ENCODE measurements at regions not wholly inside any gene's neighbourhood (a gene's known extent, or its start where the extent isn't known, plus 50 kb on each side); places are given as distances from the start of the nearest gene placed in this dataset.

- no peak overlapping the region for H3K4me3 ChIP-seq
- no peaks in the 10 kb centered on the region for H3K79me2 ChIP-seq (replicated peaks; ENCODE audit: insufficient read depth)
- H2AFZ ChIP-seq, result no peak overlapping the region
- TF ChIP-seq CREB1 (CRISPR knock-in tag; IDR thresholded peaks at IDR 0.05; ENCODE audit: low read depth), result no peak
- no peak for TF ChIP-seq REST (IDR thresholded peaks at IDR 0.05; ENCODE audit: unreplicated experiment)
- H3K27ac Mint-ChIP-seq, result no peak overlapping the region
- H3F3A ChIP-seq (replicated peaks; ENCODE audit: low read depth), result no peaks in the 10 kb centered on the region
- H3K4me1 Mint-ChIP-seq, result no peaks in the 10 kb centered on the region
- H3K36me3 Mint-ChIP-seq (ENCODE audit: low read depth), result peaks cover 9% of the 10 kb centered on the region; the same call in 2 of the 3 replicates
- H4K20me1 ChIP-seq (replicated peaks; ENCODE audit: insufficient read depth), result no peaks in the 10 kb centered on the region
- ATAC-seq (no peak), DNase-seq (ENCODE audit: low spot score) (no peak)
- H3K9me2 ChIP-seq (ENCODE audit: insufficient read depth), result no peaks in the 10 kb centered on the region
- no peak overlapping the region for H3K4me3 Mint-ChIP-seq
- H3K4me1 ChIP-seq (ENCODE audit: insufficient read depth), result no peaks in the 10 kb centered on the region
- H3K27me3 ChIP-seq (ENCODE audit: insufficient read depth), result no peaks in the 10 kb centered on the region
- H3K27ac ChIP-seq (ENCODE audit: low read depth), result no peak overlapping the region
- peaks cover 3% of the 10 kb centered on the region for H3K27me3 Mint-ChIP-seq (ENCODE audit: insufficient read depth, low read depth, poor library complexity)
- no peak overlapping the region for H3K4me2 ChIP-seq
- H3K36me3 ChIP-seq (ENCODE audit: insufficient read depth), result 0 out of 2 replicates have a peak, but pooled peaks cover 3% of the 10 kb centered on the region
- H3K9me3 Mint-ChIP-seq, result peaks cover 72% of the 10 kb centered on the region
Observed at GRCh38 chr1:5329068-5329739, 663.0 kb downstream of the NPHP4 start.

- Histone ChIP-seq H3K4me2 (no peak overlapping the region), H3K27me3 (ENCODE audit: insufficient read depth) (no peaks in the 10 kb centered on the region), H3K36me3 (ENCODE audit: insufficient read depth) (0 out of 2 replicates have a peak, but pooled peaks cover 7% of the 10 kb centered on the region), H3K9me2 (ENCODE audit: insufficient read depth) (no peaks in the 10 kb centered on the region), H3K4me3 (no peak overlapping the region), H4K20me1 (replicated peaks; ENCODE audit: insufficient read depth) (no peaks in the 10 kb centered on the region), H3K27ac (ENCODE audit: low read depth) (no peak overlapping the region), H2AFZ (no peak overlapping the region), H3K79me2 (replicated peaks; ENCODE audit: insufficient read depth) (no peaks in the 10 kb centered on the region), H3K4me1 (ENCODE audit: insufficient read depth) (no peaks in the 10 kb centered on the region), H3F3A (replicated peaks; ENCODE audit: low read depth) (no peaks in the 10 kb centered on the region)
- Mint-ChIP-seq H3K27me3 (ENCODE audit: insufficient read depth, low read depth, poor library complexity) (peaks cover 1% of the 10 kb centered on the region), H3K4me1 (no peaks in the 10 kb centered on the region), H3K36me3 (ENCODE audit: low read depth) (peaks cover 9% of the 10 kb centered on the region; the same call in 2 of the 3 replicates), H3K4me3 (no peak overlapping the region), H3K27ac (no peak overlapping the region), H3K9me3 (peaks cover 46% of the 10 kb centered on the region)
- ATAC-seq, result no peak
- TF ChIP-seq CTCF (conservative IDR thresholded peaks at IDR 0.05; ENCODE audit: low read depth in 2 of 2) (no peak), CREB1 (CRISPR knock-in tag; IDR thresholded peaks at IDR 0.05; ENCODE audit: low read depth) (no peak), STAT1 (IDR thresholded peaks at IDR 0.05; ENCODE audit: unreplicated experiment) (no peak), REST (IDR thresholded peaks at IDR 0.05; ENCODE audit: unreplicated experiment) (no peak), NANOG (IDR thresholded peaks at IDR 0.05; ENCODE audit: borderline replicate concordance) (no peak), JUNB (IDR thresholded peaks at IDR 0.05; ENCODE audit: unreplicated experiment) (no peak), ETS1 (IDR thresholded peaks at IDR 0.05) (no peak), ZNF331 (CRISPR knock-in tag; IDR thresholded peaks at IDR 0.05; ENCODE audit: low read depth) (no peak)
- DNase-seq (ENCODE audit: low spot score), result no peak
Observed at GRCh38 chr1:5324883-5325282, 667.3 kb downstream of the NPHP4 start.
